Ovary (tissue), 3 donors: ENCODE measurements at regions not wholly inside any gene's neighbourhood (a gene's known extent, or its start where the extent isn't known, plus 50 kb on each side); places are given as distances from the start of the nearest gene placed in this dataset.

Source experiments
- CTCF ChIP-seq, 3 donors: fragments of 450-650 bp in 2 of 3; fragments of 200-600 bp in 1 of 3; IDR thresholded peaks; one replicate each; pipeline versions ENCODE4 v1.5.1 to v1.8.0; 2016 to 2022; ENCODE audit warnings: antibody characterized with exemption in 3 of 3, mild to moderate bottlenecking in 1 of 3
- EP300 ChIP-seq: sonication (generic); formaldehyde crosslinking; IDR thresholded peaks from one replicate; pipeline ENCODE4 v1.6.1; 2017; ENCODE audit warnings: antibody characterized with exemption
- POLR2A ChIP-seq: fragments of 450-650 bp; IDR thresholded peaks from one replicate; pipeline ENCODE4 v1.6.1; 2017; ENCODE audit warnings: antibody characterized with exemption, mild to moderate bottlenecking, moderate library complexity
- donor health status: DM: no; HTN: no; CAD: no.

GRCh38 chr13:81133066-81133465, 792.1 kb upstream of the SPRY2 start:
- no peak for TF ChIP-seq POLR2A
- TF ChIP-seq CTCF (IDR thresholded peaks at IDR 0.05), result no peak
- no peak for TF ChIP-seq EP300
